Stimulated activated naive CD4-positive, alpha-beta T cell (primary cell): ENCODE measurements at regions not wholly inside any gene's neighbourhood (a gene's known extent, or its start where the extent isn't known, plus 50 kb on each side); places are given as distances from the start of the nearest gene placed in this dataset.
"Not testable (repeated sequence)": the region's sequence is repeated elsewhere in the genome, so short reads cannot be mapped to it uniquely, and the experiment has no call there.

Source experiments
- DNase-seq, 6 experiments: peaks; one replicate each; lab custom pipeline; 2025; lab: John Stamatoyannopoulos, UW

GRCh38 chr21:35571910-35572309, 488.4 kb downstream of the SETD4 start:
- DNase-seq: no peak

GRCh38 chr21:35568643-35569042, 491.7 kb downstream of the SETD4 start:
- DNase-seq: no peak

GRCh38 chr21:35566874-35567273, 493.5 kb downstream of the SETD4 start:
- DNase-seq: no peak

- DNase-seq: no peak
Observed at GRCh38 chr21:35565204-35565611, 495.1 kb downstream of the SETD4 start.

- no peak for DNase-seq
Observed at GRCh38 chr21:35563885-35564451, 496.4 kb downstream of the SETD4 start.

- DNase-seq: no peak
Observed at GRCh38 chr21:35562876-35563275, 497.4 kb downstream of the SETD4 start.

- DNase-seq: no peak
Observed at GRCh38 chr21:35561116-35561515, 499.2 kb downstream of the SETD4 start.

- DNase-seq: no peak
Observed at GRCh38 chr21:35559829-35560225, 500.5 kb downstream of the SETD4 start.

- no peak for DNase-seq
Observed at GRCh38 chr21:35559128-35559828, 501.0 kb downstream of the SETD4 start.

GRCh38 chr21:35556536-35556935, 503.8 kb downstream of the SETD4 start:
- no peak for DNase-seq

- not testable (repeated sequence) for DNase-seq
Observed at GRCh38 chr21:35552483-35552882, 503.4 kb upstream of the RUNX1 start.

- DNase-seq: no peak
Observed at GRCh38 chr21:35548904-35549615, 500.0 kb upstream of the RUNX1 start.

- no peak for DNase-seq
Observed at GRCh38 chr21:35547946-35548774, 499.1 kb upstream of the RUNX1 start.

- DNase-seq: no peak
Observed at GRCh38 chr21:35543746-35544145, 494.6 kb upstream of the RUNX1 start.

- no peak for DNase-seq
Observed at GRCh38 chr21:35540950-35541638, 492.0 kb upstream of the RUNX1 start.

- DNase-seq: no peak
Observed at GRCh38 chr21:35538386-35538785, 489.3 kb upstream of the RUNX1 start.

- DNase-seq: no peak
Observed at GRCh38 chr21:35537604-35538003, 488.5 kb upstream of the RUNX1 start.

- no peak for DNase-seq
Observed at GRCh38 chr21:35533893-35534292, 484.8 kb upstream of the RUNX1 start.

GRCh38 chr21:35530766-35531165, 481.7 kb upstream of the RUNX1 start:
- no peak for DNase-seq

- DNase-seq: peak in 4 of 6 experiments; percentile 26 to 58 (median 42)
Observed at GRCh38 chr21:35529171-35529863, 480.2 kb upstream of the RUNX1 start.
